ENCODE measurements at regions not wholly inside any gene's neighbourhood (a gene's known extent, or its start where the extent isn't known, plus 50 kb on each side); places are given as distances from the start of the nearest gene placed in this dataset.

DNA sequence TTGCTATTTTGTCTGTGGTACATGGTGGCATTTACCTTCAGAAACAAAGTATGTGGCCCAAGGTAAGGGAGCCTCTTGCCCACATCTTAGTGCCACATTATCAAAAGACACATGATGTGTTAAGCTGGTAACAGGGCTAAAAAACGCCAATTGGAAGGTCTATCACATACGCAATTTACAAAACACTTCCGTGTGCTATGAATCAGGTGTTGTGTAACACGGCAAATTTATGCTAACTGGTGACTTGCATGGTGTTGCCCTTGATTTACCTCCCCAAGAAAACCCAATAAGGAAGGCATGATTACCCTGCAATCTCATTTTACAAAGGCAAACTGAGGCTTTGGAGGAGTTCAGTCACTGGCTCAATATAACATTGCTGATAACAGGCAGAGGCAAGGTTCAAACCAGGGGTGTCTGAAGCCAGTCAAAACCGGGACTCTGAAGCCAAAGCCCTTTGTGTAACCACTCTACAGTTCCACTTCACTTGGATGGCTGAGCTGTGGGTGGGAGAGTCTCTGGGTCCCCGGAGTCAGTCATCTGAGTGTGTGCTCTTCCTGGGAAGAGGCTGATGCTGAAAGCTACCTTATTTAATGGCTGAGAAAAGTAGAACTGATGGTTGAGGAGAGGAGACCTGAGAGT, 103.9 kb upstream of the BCL6 start:
- TF ChIP-seq EZH2 (IDR thresholded peaks at IDR 0.05; ENCODE audit: low read depth): no peak
- TF ChIP-seq, protein P1, sequence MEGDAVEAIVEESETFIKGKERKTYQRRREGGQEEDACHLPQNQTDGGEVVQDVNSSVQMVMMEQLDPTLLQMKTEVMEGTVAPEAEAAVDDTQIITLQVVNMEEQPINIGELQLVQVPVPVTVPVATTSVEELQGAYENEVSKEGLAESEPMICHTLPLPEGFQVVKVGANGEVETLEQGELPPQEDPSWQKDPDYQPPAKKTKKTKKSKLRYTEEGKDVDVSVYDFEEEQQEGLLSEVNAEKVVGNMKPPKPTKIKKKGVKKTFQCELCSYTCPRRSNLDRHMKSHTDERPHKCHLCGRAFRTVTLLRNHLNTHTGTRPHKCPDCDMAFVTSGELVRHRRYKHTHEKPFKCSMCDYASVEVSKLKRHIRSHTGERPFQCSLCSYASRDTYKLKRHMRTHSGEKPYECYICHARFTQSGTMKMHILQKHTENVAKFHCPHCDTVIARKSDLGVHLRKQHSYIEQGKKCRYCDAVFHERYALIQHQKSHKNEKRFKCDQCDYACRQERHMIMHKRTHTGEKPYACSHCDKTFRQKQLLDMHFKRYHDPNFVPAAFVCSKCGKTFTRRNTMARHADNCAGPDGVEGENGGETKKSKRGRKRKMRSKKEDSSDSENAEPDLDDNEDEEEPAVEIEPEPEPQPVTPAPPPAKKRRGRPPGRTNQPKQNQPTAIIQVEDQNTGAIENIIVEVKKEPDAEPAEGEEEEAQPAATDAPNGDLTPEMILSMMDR (conservative IDR thresholded peaks at IDR 0.05): no peak

All from PC-9 (cell line).